ENCODE measurements at regions not wholly inside any gene's neighbourhood (a gene's known extent, or its start where the extent isn't known, plus 50 kb on each side); places are given as distances from the start of the nearest gene placed in this dataset.
A peak's percentile ranks its signal among the peaks of the same experiment; 100 is the strongest.
"Not testable (repeated sequence)": the region's sequence is repeated elsewhere in the genome, so short reads cannot be mapped to it uniquely, and the experiment has no call there.

DNA sequence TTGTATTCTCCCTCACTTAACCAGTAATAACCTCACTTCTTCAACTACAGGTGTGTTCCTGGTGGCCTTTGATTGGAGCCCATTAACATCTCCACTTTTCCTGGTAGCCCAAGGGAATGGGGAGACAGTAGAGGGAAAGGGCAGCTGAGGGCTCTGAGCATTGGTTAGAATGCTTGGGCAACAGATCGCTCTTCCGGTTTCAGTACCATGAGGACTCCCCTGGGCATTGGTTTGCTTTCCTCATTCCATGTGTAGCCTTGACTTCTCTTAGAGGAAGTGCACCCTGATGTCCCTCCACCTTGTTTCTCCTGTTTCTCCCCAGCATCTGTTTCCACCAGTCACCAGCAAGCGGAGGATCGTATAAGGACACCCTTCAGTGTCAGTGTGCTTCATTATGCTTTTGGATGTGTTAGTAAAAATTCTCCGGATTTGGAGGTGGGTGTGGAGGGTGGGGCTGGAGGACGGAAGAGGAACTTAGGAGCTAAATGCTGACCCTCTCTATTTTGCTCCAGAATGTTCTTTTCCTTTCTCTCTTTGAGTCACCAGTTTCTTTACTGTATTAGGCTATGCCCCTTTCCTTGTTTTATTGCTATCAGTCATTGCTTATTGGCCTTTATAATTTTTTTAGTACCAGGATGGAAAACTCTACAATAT lies 50.6 kb upstream of the ZNG1B start:
- not testable (repeated sequence) for H3K4me3 ChIP-seq (ENCODE audit: low read length); H3K79me2 ChIP-seq (ENCODE audit: control insufficient read depth, low read length); H3K36me3 ChIP-seq (ENCODE audit: control insufficient read depth, low read length)

GRCh38 chr2:113379621-113380020 lies 57.9 kb upstream of the ZNG1B start:
- H3K9me3 ChIP-seq (ENCODE audit: control insufficient read depth, insufficient read depth, low read length); H3K36me3 ChIP-seq (ENCODE audit: control insufficient read depth, low read length); H3F3A ChIP-seq (ENCODE audit: control insufficient read depth, insufficient read depth); H3K27ac ChIP-seq (ENCODE audit: low read depth, low read length); H3K4me2 ChIP-seq (ENCODE audit: low read length); H3K27me3 ChIP-seq (ENCODE audit: control insufficient read depth, low read length); H4K20me1 ChIP-seq (ENCODE audit: control insufficient read depth, insufficient read depth, low read depth, low read length); H3K79me2 ChIP-seq (ENCODE audit: control insufficient read depth, low read length); H3K4me3 ChIP-seq (ENCODE audit: low read length); H3K9me2 ChIP-seq (replicated peaks; ENCODE audit: control insufficient read depth, low read length): not testable (repeated sequence)
- H3K4me1 ChIP-seq (ENCODE audit: control insufficient read depth, low read length): peaks cover 12% of the 10 kb centered on the region

More for the DNA sequence above, 50.6 kb upstream of the ZNG1B start:
- H3K9me3 ChIP-seq (ENCODE audit: control insufficient read depth, insufficient read depth, low read length); H3F3A ChIP-seq (ENCODE audit: control insufficient read depth, insufficient read depth); H4K20me1 ChIP-seq (ENCODE audit: control insufficient read depth, insufficient read depth, low read depth, low read length); H3K4me2 ChIP-seq (ENCODE audit: low read length); H3K27ac ChIP-seq (ENCODE audit: low read depth, low read length); H3K27me3 ChIP-seq (ENCODE audit: control insufficient read depth, low read length); H3K9me2 ChIP-seq (replicated peaks; ENCODE audit: control insufficient read depth, low read length): not testable (repeated sequence)
- peaks cover 12% of the 10 kb centered on the region for H3K4me1 ChIP-seq (ENCODE audit: control insufficient read depth, low read length)

DNA sequence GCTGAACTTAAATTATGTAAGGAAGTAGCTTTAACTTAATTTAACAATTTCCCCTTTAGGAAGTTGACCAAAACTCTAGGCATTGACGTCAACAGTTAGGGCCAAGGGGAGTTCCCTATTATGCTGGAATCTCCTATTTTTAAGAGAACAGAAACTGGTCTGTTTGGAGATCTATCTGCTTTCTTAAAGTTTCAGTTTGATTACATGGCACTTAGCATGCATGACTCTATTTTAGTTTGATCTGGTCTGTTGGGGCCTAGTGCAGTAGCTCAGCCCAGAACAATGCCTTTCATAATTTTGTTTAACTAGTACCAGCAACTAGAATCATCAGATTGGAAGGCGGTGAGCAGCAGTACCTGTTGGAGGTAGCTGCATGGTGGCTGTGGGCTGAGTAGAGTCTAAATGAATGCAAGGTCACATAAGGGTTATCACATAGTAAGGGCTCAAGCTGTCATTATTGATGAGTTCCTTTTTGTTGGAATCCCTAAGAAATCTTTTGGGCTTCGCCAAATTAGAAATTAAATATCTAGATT lies 60.5 kb upstream of the ZNG1B start:
- no peak overlapping the region for H3K4me3 ChIP-seq (ENCODE audit: low read length)
- H3K9me3 ChIP-seq (ENCODE audit: control insufficient read depth, insufficient read depth, low read length): no peaks in the 10 kb centered on the region
- H3K36me3 ChIP-seq (ENCODE audit: control insufficient read depth, low read length): no peaks in the 10 kb centered on the region
- no peaks in the 10 kb centered on the region for H4K20me1 ChIP-seq (ENCODE audit: control insufficient read depth, insufficient read depth, low read depth, low read length)
- no peaks in the 10 kb centered on the region for H3K9me2 ChIP-seq (replicated peaks; ENCODE audit: control insufficient read depth, low read length)
- H3K27me3 ChIP-seq (ENCODE audit: control insufficient read depth, low read length): no peaks in the 10 kb centered on the region
- no peaks in the 10 kb centered on the region for H3K79me2 ChIP-seq (ENCODE audit: control insufficient read depth, low read length)
- TF ChIP-seq EZH2phosphoT487 (IDR thresholded peaks at IDR 0.05; ENCODE audit: borderline replicate concordance, low read length) (no peak), CTCF (IDR thresholded peaks at IDR 0.05; ENCODE audit: low read depth, low read length, poor library complexity, severe bottlenecking) (no peak)
- H3K4me2 ChIP-seq (ENCODE audit: low read length): no peak overlapping the region
- 0 out of 2 replicates have a peak overlapping the region, but pooled peaks have one; percentile 10 for H3K27ac ChIP-seq (ENCODE audit: low read depth, low read length)
- H3F3A ChIP-seq (ENCODE audit: control insufficient read depth, insufficient read depth): no peaks in the 10 kb centered on the region
- H3K4me1 ChIP-seq (ENCODE audit: control insufficient read depth, low read length): peaks cover 12% of the 10 kb centered on the region

DNA sequence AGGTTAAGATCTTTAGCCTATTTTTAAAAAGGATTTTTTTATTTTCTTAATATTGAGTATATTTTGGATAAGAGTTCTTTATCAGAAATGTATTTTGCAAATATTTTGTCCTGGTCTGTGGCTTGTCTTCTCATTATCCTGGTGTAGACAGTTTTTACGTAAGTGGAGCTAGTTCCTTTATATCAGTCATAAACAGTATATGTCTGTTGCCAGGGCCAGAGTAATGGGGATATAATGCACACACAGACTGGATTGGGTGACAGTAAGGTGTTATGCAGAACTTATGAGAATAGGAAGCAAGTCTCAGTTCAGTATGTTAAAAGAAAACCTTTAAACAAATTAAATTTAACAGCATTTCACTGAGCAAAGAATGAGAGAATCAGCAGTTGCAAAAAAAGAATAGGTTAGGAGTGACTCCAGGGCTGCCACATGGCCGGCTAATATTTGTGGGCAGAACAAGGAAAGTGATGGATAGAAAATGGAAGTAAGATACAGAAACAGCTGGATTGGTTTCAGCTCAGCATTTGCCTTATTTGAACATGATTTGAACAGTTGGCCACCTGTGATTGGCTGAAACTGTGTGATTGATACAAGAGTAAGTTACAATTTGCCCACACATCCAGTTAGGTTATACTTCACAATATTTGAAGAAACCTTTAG lies 61.1 kb upstream of the ZNG1B start:
- TF ChIP-seq EZH2phosphoT487 (IDR thresholded peaks at IDR 0.05; ENCODE audit: borderline replicate concordance, low read length): no peak
- no peak for TF ChIP-seq CTCF (IDR thresholded peaks at IDR 0.05; ENCODE audit: low read depth, low read length, poor library complexity, severe bottlenecking)
- no peak overlapping the region for H3K4me2 ChIP-seq (ENCODE audit: low read length)
- no peaks in the 10 kb centered on the region for H3K36me3 ChIP-seq (ENCODE audit: control insufficient read depth, low read length)
- no peak overlapping the region for H3K4me3 ChIP-seq (ENCODE audit: low read length)
- no peaks in the 10 kb centered on the region for H3K9me2 ChIP-seq (replicated peaks; ENCODE audit: control insufficient read depth, low read length)
- H3K79me2 ChIP-seq (ENCODE audit: control insufficient read depth, low read length): no peaks in the 10 kb centered on the region
- H3F3A ChIP-seq (ENCODE audit: control insufficient read depth, insufficient read depth): no peaks in the 10 kb centered on the region
- H3K27me3 ChIP-seq (ENCODE audit: control insufficient read depth, low read length): no peaks in the 10 kb centered on the region
- H3K27ac ChIP-seq (ENCODE audit: low read depth, low read length): 0 out of 2 replicates have a peak overlapping the region, but pooled peaks have one; percentile 10
- H4K20me1 ChIP-seq (ENCODE audit: control insufficient read depth, insufficient read depth, low read depth, low read length): no peaks in the 10 kb centered on the region
- H3K4me1 ChIP-seq (ENCODE audit: control insufficient read depth, low read length): peaks cover 12% of the 10 kb centered on the region
- H3K9me3 ChIP-seq (ENCODE audit: control insufficient read depth, insufficient read depth, low read length): no peaks in the 10 kb centered on the region

- not testable (repeated sequence) for H3K4me2 ChIP-seq (ENCODE audit: low read length); H3K9me2 ChIP-seq (replicated peaks; ENCODE audit: control insufficient read depth, low read length); H4K20me1 ChIP-seq (ENCODE audit: control insufficient read depth, insufficient read depth, low read depth, low read length); H3K27me3 ChIP-seq (ENCODE audit: control insufficient read depth, low read length); H3K36me3 ChIP-seq (ENCODE audit: control insufficient read depth, low read length); H3K27ac ChIP-seq (ENCODE audit: low read depth, low read length); H3K79me2 ChIP-seq (ENCODE audit: control insufficient read depth, low read length); H3F3A ChIP-seq (ENCODE audit: control insufficient read depth, insufficient read depth); H3K9me3 ChIP-seq (ENCODE audit: control insufficient read depth, insufficient read depth, low read length); H3K4me3 ChIP-seq (ENCODE audit: low read length)
- peaks cover 15% of the 10 kb centered on the region for H3K4me1 ChIP-seq (ENCODE audit: control insufficient read depth, low read length)
Observed at GRCh38 chr2:113374857-113375256, 62.6 kb upstream of the ZNG1B start.

DNA sequence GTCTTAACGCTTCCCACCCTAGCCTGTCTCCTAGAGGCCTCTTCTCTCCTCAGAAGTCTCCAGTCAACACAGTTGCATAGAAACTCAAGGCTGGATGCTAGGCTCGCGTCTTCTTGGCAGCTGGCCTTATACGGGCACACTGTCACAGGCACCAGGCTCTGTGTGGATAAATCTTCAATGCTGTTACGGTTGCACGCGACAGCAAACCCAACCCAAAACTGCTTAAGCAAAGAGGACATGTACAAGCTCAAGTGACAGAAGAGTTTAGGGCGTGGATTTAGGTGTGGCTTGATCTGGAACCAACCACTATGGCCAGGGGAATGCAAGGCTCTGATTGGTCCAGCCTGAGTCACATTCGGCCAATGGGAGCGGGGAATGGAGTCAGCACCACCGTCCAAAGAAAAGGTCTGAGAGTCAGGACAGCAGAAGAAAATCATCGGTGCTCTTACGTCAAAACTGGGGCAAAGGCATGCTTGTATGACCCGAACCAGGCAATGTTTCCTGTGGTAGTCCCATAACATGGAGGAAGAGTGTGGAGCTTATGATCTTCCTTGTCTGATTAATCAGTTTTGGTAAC lies 65.1 kb upstream of the ZNG1B start:
- H3K4me1 ChIP-seq (ENCODE audit: control insufficient read depth, low read length): peaks cover 15% of the 10 kb centered on the region
- not testable (repeated sequence) for H3K4me3 ChIP-seq (ENCODE audit: low read length); H3K27me3 ChIP-seq (ENCODE audit: control insufficient read depth, low read length); H3K27ac ChIP-seq (ENCODE audit: low read depth, low read length); H3F3A ChIP-seq (ENCODE audit: control insufficient read depth, insufficient read depth); H3K36me3 ChIP-seq (ENCODE audit: control insufficient read depth, low read length); H3K79me2 ChIP-seq (ENCODE audit: control insufficient read depth, low read length); H3K4me2 ChIP-seq (ENCODE audit: low read length); H4K20me1 ChIP-seq (ENCODE audit: control insufficient read depth, insufficient read depth, low read depth, low read length); H3K9me3 ChIP-seq (ENCODE audit: control insufficient read depth, insufficient read depth, low read length); H3K9me2 ChIP-seq (replicated peaks; ENCODE audit: control insufficient read depth, low read length)

All from DOHH2 (cell line).